ENCODE measurements at regions not wholly inside any gene's neighbourhood (a gene's known extent, or its start where the extent isn't known, plus 50 kb on each side); places are given as distances from the start of the nearest gene placed in this dataset.
A peak's percentile ranks its signal among the peaks of the same experiment; 100 is the strongest.

GRCh38 chr1:93732514-93732913 lies 50.9 kb upstream of the BCAR3 start:
- TF ChIP-seq CTCF (IDR thresholded peaks at IDR 0.05; ENCODE audit: insufficient read depth, low read length) = peak; percentile 5
- H3K4me3 ChIP-seq (ENCODE audit: low read depth, low read length) = no peak overlapping the region
- DNase-seq (ENCODE audit: low read depth) = no peak
